NCI-H526 treated with DMSO at 0.1 percent for 48 hours (cell line): ENCODE measurements at regions not wholly inside any gene's neighbourhood (a gene's known extent, or its start where the extent isn't known, plus 50 kb on each side); places are given as distances from the start of the nearest gene placed in this dataset.
"Not testable (repeated sequence)": the region's sequence is repeated elsewhere in the genome, so short reads cannot be mapped to it uniquely, and the experiment has no call there.

Source experiments
- DNase-seq: peaks from one replicate; lab custom pipeline; 2025; lab: John Stamatoyannopoulos, UW

GRCh38 chr11:83403691-83404389 lies 117.7 kb upstream of the CCDC90B start:
- DNase-seq, result peak; percentile 99

- no peak for DNase-seq
These were observed 115.5 kb upstream of the CCDC90B start for GRCh38 chr11:83401506-83402225.

GRCh38 chr11:83394331-83394730 lies 108.2 kb upstream of the CCDC90B start:
- DNase-seq, result no peak

- no peak for DNase-seq
These were observed 106.4 kb upstream of the CCDC90B start for GRCh38 chr11:83392556-83392955.

- no peak for DNase-seq
These were observed 103.8 kb upstream of the CCDC90B start for GRCh38 chr11:83389975-83390374.

GRCh38 chr11:83383838-83384237 lies 97.7 kb upstream of the CCDC90B start:
- DNase-seq, result not testable (repeated sequence)

- no peak for DNase-seq
These were observed 88.1 kb upstream of the CCDC90B start for GRCh38 chr11:83374311-83374710.

GRCh38 chr11:83371489-83371888 lies 85.3 kb upstream of the CCDC90B start:
- DNase-seq, result no peak

GRCh38 chr11:83367745-83368144 lies 81.6 kb upstream of the CCDC90B start:
- DNase-seq, result no peak

- no peak for DNase-seq
These were observed 78.4 kb upstream of the CCDC90B start for GRCh38 chr11:83364500-83365045.

GRCh38 chr11:83363312-83363711 lies 77.1 kb upstream of the CCDC90B start:
- no peak for DNase-seq

GRCh38 chr11:83361831-83362230 lies 75.7 kb upstream of the CCDC90B start:
- DNase-seq, result no peak

GRCh38 chr11:83355391-83355790 lies 69.2 kb upstream of the CCDC90B start:
- DNase-seq, result no peak

GRCh38 chr11:83350187-83350586 lies 64.0 kb upstream of the CCDC90B start:
- DNase-seq, result no peak

- DNase-seq, result no peak
These were observed 63.1 kb upstream of the CCDC90B start for GRCh38 chr11:83349296-83349695.

GRCh38 chr11:83346706-83347105 lies 60.5 kb upstream of the CCDC90B start:
- DNase-seq, result not testable (repeated sequence)

- not testable (repeated sequence) for DNase-seq
These were observed 58.4 kb upstream of the CCDC90B start for GRCh38 chr11:83344521-83344920.

- peak; percentile 90 for DNase-seq
These were observed 50.8 kb upstream of the CCDC90B start for GRCh38 chr11:83336993-83337392.
